Thoracic aorta (tissue), 2 donors: ENCODE measurements at regions not wholly inside any gene's neighbourhood (a gene's known extent, or its start where the extent isn't known, plus 50 kb on each side); places are given as distances from the start of the nearest gene placed in this dataset.

Source experiments
- ATAC-seq: fragments of 150-250 bp; one replicate; pipeline ENCODE4 v1.8.0; 2017; ENCODE audit warnings: low read depth; ENCODE audit not compliant: insufficient number of reproducible peaks, low FRiP score
- DNase-seq: peaks from one replicate; pipeline ENCODE4 v3.0.0-alpha.2; 2020; ENCODE audit warnings: low spot score
- H3K27ac ChIP-seq, 2 donors: fragments of 200-600 bp; sonication (generic); 1 replicate in 1 of 2; 2 replicates in 1 of 2; pipeline ENCODE4 v1.5.1; 2016; ENCODE audit warnings: mild to moderate bottlenecking in 2 of 2, moderate library complexity in 2 of 2
- H3K27me3 ChIP-seq: fragments of 200-600 bp; sonication (generic); replicated peaks from 2 replicates; pipeline ENCODE4 v1.6.0; 2016; ENCODE audit warnings: mild to moderate bottlenecking; ENCODE audit not compliant: insufficient read depth
- H3K36me3 ChIP-seq: fragments of 200-600 bp; sonication (generic); one replicate; pipeline ENCODE4 v1.5.1; 2016
- H3K4me1 ChIP-seq, 2 donors: fragments of 200-600 bp; sonication (generic); 1 replicate in 1 of 2; 2 replicates in 1 of 2; pipeline versions ENCODE4 v1.5.1 to v1.6.0; 2016; ENCODE audit warnings: low read depth in 2 of 2, mild to moderate bottlenecking in 1 of 2; ENCODE audit not compliant: control insufficient read depth in 1 of 2
- H3K4me3 ChIP-seq: fragments of 200-600 bp; sonication (generic); 2 replicates; pipeline ENCODE4 v1.5.1; 2016; ENCODE audit warnings: mild to moderate bottlenecking
- H3K9me3 ChIP-seq: fragments of 200-600 bp; sonication (generic); 2 replicates; pipeline ENCODE4 v1.5.1; 2016
- TF ChIP-seq, protein P1 (sequence below): fragments of 200-600 bp; sonication (generic); IDR thresholded peaks from one replicate; pipeline ENCODE4 v1.5.1; 2019; ENCODE audit warnings: antibody characterized with exemption

DNA sequence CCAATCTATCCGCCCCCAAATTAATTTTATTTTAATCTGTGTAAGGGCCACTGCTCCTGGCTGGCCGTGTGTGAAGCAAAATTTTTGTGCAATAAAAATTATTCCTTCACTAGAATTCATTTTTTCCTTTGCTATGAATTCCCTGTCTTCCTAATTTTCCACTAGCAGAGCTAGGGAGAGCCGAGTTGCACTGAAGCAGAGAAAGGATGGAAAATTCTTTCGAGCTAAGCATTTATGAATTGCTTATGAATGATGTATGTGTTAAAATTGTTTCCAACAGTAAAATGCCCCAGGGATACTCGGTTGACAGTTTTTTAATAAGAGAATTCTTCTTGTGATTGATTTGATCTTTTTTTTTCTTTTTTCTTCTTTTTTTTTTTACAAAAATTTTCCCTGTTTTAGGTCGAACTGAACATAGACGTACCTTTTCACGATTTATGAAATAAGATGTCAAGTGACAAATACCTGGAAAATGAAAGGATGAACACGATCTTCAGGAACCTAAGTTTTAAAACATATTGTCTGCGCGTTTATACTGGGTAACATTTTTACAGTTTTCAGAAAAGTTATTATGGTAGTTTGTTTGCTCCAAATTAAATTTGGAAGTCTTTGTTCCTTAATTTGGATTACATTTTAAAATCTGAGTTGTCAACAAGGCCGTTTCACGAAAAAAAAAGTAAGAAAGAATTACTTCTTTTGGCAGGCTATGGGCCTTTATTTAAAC is 288.8 kb upstream of the NFE2L3 start:
- no peak for DNase-seq
- H3K27ac ChIP-seq: no peak overlapping the region
- H3K4me3 ChIP-seq: peak overlapping the region; percentile 45
- ATAC-seq: no peak
- H3K9me3 ChIP-seq: no peaks in the 10 kb centered on the region
- TF ChIP-seq, protein P1, sequence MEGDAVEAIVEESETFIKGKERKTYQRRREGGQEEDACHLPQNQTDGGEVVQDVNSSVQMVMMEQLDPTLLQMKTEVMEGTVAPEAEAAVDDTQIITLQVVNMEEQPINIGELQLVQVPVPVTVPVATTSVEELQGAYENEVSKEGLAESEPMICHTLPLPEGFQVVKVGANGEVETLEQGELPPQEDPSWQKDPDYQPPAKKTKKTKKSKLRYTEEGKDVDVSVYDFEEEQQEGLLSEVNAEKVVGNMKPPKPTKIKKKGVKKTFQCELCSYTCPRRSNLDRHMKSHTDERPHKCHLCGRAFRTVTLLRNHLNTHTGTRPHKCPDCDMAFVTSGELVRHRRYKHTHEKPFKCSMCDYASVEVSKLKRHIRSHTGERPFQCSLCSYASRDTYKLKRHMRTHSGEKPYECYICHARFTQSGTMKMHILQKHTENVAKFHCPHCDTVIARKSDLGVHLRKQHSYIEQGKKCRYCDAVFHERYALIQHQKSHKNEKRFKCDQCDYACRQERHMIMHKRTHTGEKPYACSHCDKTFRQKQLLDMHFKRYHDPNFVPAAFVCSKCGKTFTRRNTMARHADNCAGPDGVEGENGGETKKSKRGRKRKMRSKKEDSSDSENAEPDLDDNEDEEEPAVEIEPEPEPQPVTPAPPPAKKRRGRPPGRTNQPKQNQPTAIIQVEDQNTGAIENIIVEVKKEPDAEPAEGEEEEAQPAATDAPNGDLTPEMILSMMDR: no peak
- no peaks in the 10 kb centered on the region for H3K36me3 ChIP-seq
- peaks cover 0 to 7% of the 10 kb centered on the region in 2 donors for H3K4me1 ChIP-seq
- peaks cover 55% of the 10 kb centered on the region for H3K27me3 ChIP-seq

DNA sequence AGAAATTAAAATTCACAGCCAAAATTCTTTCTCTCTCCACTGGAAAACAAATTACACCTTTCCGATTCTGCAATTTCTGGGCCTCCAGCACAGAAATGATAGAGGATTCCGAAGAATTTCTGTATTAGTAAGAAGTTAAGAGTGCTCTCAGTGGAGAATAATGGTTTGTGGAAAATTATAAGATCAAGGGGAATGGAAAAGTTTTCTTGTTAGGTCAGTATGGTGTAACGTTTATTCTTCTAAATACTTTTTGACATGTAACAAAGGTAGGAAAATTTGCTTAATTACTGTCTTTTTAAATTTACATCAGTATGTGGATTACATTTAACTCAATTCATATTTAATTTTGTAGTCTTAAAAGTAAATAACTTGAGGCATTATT is 288.3 kb upstream of the NFE2L3 start:
- H3K4me3 ChIP-seq: no peak overlapping the region
- no peak for DNase-seq
- no peak for ATAC-seq
- no peaks in the 10 kb centered on the region for H3K36me3 ChIP-seq
- TF ChIP-seq, protein P1: no peak
- H3K9me3 ChIP-seq: no peaks in the 10 kb centered on the region
- H3K4me1 ChIP-seq: peaks cover 0 to 7% of the 10 kb centered on the region in 2 donors
- no peak overlapping the region for H3K27ac ChIP-seq
- H3K27me3 ChIP-seq: peaks cover 60% of the 10 kb centered on the region

DNA sequence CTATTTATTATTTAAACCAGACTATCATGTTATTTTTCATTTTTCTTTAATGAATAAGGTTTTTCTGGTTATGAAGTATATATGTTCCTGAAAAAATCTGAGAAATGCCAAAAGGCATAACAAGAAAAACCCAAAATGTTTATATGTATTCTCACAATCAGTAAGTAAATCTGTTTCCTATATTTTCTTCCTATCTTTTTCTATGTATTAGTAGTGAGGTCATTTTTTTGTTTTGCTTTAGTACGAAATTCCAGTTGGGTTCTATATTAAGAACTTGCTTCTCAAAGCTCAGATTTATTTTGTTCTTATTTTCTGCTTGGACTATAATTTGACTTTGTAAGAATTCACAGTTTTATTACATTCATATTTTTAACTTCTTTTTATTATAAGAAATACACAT is 287.5 kb upstream of the NFE2L3 start:
- Histone ChIP-seq H3K4me3 (no peak overlapping the region), H3K27ac (no peak overlapping the region), H3K4me1 (peaks cover 0 to 7% of the 10 kb centered on the region in 2 donors), H3K36me3 (no peaks in the 10 kb centered on the region), H3K9me3 (no peaks in the 10 kb centered on the region), H3K27me3 (peaks cover 66% of the 10 kb centered on the region)
- ATAC-seq (no peak), DNase-seq (no peak)
- TF ChIP-seq, protein P1: no peak

DNA sequence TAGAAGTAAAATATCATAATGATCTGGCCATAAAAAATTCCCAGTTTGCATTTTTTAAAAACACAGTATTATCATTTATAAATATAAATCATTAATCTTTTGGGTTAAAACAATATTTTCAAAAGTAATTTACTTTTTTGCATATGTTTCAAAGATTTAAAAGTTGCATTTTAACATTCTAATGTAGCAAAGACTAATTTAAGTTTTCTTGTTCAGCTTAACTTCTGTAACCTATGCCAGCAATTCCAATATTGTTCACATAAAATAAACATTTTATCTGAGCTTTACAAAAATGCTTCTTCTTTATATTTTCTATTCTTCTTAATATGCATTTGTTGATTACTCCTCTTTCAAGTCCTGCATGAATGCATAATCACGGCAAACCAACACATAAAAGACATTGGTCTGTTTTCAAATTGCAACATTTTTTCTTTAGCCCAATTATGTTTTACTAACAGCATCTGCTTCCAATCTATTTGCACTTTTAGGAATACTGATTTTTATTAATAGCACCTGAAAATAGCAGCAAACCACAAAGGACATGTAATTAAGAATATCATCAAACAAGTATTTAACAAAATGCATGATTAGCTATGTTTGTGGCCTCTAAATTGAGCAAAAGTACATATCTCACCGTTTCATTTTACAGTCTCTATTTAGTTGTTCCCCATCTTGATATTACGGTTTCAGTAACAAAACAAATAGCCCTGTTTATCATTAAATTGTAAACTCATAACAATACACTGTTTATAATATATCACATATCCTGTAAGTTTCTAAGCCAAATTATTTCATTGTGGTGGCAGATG is 286.9 kb upstream of the NFE2L3 start:
- H3K27ac ChIP-seq: no peak overlapping the region
- TF ChIP-seq, protein P1: no peak
- H3K36me3 ChIP-seq: no peaks in the 10 kb centered on the region
- no peaks in the 10 kb centered on the region for H3K9me3 ChIP-seq
- H3K27me3 ChIP-seq: peaks cover 66% of the 10 kb centered on the region
- DNase-seq (no peak), ATAC-seq (no peak)
- peaks cover 0 to 7% of the 10 kb centered on the region in 2 donors for H3K4me1 ChIP-seq
- H3K4me3 ChIP-seq: no peak overlapping the region

DNA sequence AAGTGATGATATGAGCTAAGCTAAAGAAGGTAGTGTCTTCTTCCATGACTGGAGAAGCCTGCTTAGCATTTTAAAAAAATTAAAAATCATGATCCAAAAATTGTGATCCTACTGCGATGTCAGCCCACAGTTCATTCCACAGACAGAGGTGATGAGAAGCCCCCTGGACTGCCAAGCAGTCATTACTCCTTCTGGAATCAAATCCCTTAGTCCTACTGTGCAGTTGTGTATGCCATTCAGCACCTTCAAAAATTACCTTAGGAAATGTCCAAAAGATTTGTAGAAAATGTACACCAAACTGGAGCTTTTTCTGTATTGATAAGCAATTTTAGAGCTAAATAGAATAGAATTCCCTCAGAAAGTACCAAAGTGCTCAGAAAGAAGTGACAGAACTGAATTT is 283.5 kb upstream of the NFE2L3 start:
- H3K9me3 ChIP-seq: no peaks in the 10 kb centered on the region
- ATAC-seq (no peak), DNase-seq (no peak)
- no peak overlapping the region for H3K4me3 ChIP-seq
- H3K27ac ChIP-seq: no peak overlapping the region
- H3K4me1 ChIP-seq: no peaks in the 10 kb centered on the region
- H3K27me3 ChIP-seq: peaks cover 47% of the 10 kb centered on the region
- H3K36me3 ChIP-seq: no peaks in the 10 kb centered on the region
- TF ChIP-seq, protein P1: no peak
